ENCODE measurements at regions not wholly inside any gene's neighbourhood (a gene's known extent, or its start where the extent isn't known, plus 50 kb on each side); places are given as distances from the start of the nearest gene placed in this dataset.

GRCh38 chr19:5289060-5289990 lies 51.3 kb downstream of the PTPRS start:
- H3K9ac ChIP-seq (ENCODE audit: extremely low read depth, insufficient read length, low read length), result no peak overlapping the region
- H3K79me1 ChIP-seq (ENCODE audit: insufficient read depth, low read depth, low read length, poor library complexity, severe bottlenecking), result peaks cover 15% of the 10 kb centered on the region
- no peaks in the 10 kb centered on the region; the same call in 1 of the 2 replicates for H3K4me1 ChIP-seq (ENCODE audit: insufficient read depth, low read length)
- H3K79me2 ChIP-seq (ENCODE audit: insufficient read depth, low read length), result peaks cover 21% of the 10 kb centered on the region; the same call in 1 of the 2 replicates
- peaks cover 13 to 22% of the 10 kb centered on the region in 2 experiments for H3K4me1 Mint-ChIP-seq
- no peak overlapping the region for H4K91ac ChIP-seq (ENCODE audit: insufficient read length, low read depth, low read length)
- no peaks in the 10 kb centered on the region for H3K27me3 ChIP-seq (ENCODE audit: insufficient read depth, low read length)
- no peak overlapping the region for H2BK12ac ChIP-seq (ENCODE audit: insufficient read length, low read depth, low read length)
- WGBS (ENCODE audit: extremely low coverage, insufficient read length, low lambda C conversion rate), result no CpG with 5 or more reads among the region's 18 CpGs
- H4K5ac ChIP-seq (ENCODE audit: insufficient read length, low read depth, low read length), result no peak overlapping the region
- no peak overlapping the region for H2BK120ac ChIP-seq (ENCODE audit: low read depth, low read length, poor library complexity, severe bottlenecking)
- peaks cover 9% of the 10 kb centered on the region for H3K23me2 ChIP-seq (ENCODE audit: insufficient read length, low read depth, low read length, poor library complexity, severe bottlenecking)
- no peak overlapping the region for H4K8ac ChIP-seq (replicated peaks; ENCODE audit: insufficient read length, low read depth, low read length)
- no peak overlapping the region for H3K14ac ChIP-seq (ENCODE audit: insufficient read depth, low read length)
- no peak for DNase-seq
- TF ChIP-seq, protein P1, sequence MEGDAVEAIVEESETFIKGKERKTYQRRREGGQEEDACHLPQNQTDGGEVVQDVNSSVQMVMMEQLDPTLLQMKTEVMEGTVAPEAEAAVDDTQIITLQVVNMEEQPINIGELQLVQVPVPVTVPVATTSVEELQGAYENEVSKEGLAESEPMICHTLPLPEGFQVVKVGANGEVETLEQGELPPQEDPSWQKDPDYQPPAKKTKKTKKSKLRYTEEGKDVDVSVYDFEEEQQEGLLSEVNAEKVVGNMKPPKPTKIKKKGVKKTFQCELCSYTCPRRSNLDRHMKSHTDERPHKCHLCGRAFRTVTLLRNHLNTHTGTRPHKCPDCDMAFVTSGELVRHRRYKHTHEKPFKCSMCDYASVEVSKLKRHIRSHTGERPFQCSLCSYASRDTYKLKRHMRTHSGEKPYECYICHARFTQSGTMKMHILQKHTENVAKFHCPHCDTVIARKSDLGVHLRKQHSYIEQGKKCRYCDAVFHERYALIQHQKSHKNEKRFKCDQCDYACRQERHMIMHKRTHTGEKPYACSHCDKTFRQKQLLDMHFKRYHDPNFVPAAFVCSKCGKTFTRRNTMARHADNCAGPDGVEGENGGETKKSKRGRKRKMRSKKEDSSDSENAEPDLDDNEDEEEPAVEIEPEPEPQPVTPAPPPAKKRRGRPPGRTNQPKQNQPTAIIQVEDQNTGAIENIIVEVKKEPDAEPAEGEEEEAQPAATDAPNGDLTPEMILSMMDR (conservative IDR thresholded peaks at IDR 0.05), result peak; percentile 46
- H2AK5ac ChIP-seq (ENCODE audit: insufficient read length, low read length), result no peak overlapping the region
- no peak overlapping the region for H3K56ac ChIP-seq (ENCODE audit: insufficient read length, low read depth, low read length)
- H2BK15ac ChIP-seq (ENCODE audit: low read depth, low read length), result no peak overlapping the region
- H3K9me3 ChIP-seq (ENCODE audit: control insufficient read depth, low read depth, low read length), result no peaks in the 10 kb centered on the region
- no peak overlapping the region for H2BK5ac ChIP-seq (ENCODE audit: insufficient read length, low read length)
- peaks cover 2% of the 10 kb centered on the region; the same call in 1 of the 2 replicates for H3K27me3 Mint-ChIP-seq (ENCODE audit: low read depth)
- no peak overlapping the region for H2AFZ ChIP-seq (ENCODE audit: low read length)
- no peak overlapping the region; a peak in 1 of 5 replicates for H3K4me3 Mint-ChIP-seq
- H3K4ac ChIP-seq (ENCODE audit: low read depth, low read length), result no peak overlapping the region
- no peak overlapping the region for H3K27ac ChIP-seq (ENCODE audit: insufficient read length, low read depth, low read length)
- H3K9me3 Mint-ChIP-seq, result no peaks in the 10 kb centered on the region
- no peak overlapping the region for H2BK20ac ChIP-seq (ENCODE audit: low read depth, low read length, poor library complexity, severe bottlenecking)
- H4K20me1 ChIP-seq (ENCODE audit: control insufficient read depth, insufficient read depth, insufficient read length), result no peaks in the 10 kb centered on the region
- no peak overlapping the region for H3K4me2 ChIP-seq (ENCODE audit: insufficient read depth, insufficient read length, low read length)
- no peak overlapping the region for H3T11ph ChIP-seq (ENCODE audit: low read length)
- H3K18ac ChIP-seq (ENCODE audit: insufficient read length, low read depth, low read length), result no peak overlapping the region
- H3K23ac ChIP-seq (ENCODE audit: insufficient read length, low read depth, low read length), result no peak overlapping the region
- peaks cover 12 to 28% (median 21%) of the 10 kb centered on the region in 3 experiments; a peak in 6 of 7 replicates for H3K36me3 Mint-ChIP-seq (ENCODE audit: insufficient read depth in 1 of 3, low read depth in 3 of 3)
- H3K27ac Mint-ChIP-seq, result peak overlapping the region in 1 of 3 experiments; percentile 32; a peak in 2 of 7 replicates
